SK-N-SH (cell line): ENCODE measurements at regions not wholly inside any gene's neighbourhood (a gene's known extent, or its start where the extent isn't known, plus 50 kb on each side); places are given as distances from the start of the nearest gene placed in this dataset.

ENCODE experiments used
- CTCF ChIP-seq: fragments of 200-600 bp; sonication (generic); IDR thresholded peaks from 2 replicates; pipeline ENCODE4 v1.6.1; 2017; ENCODE audit warnings: antibody characterized with exemption, mild to moderate bottlenecking, moderate library complexity
- EP300 ChIP-seq, 2 experiments: IDR thresholded peaks; 2 replicates each; pipeline versions ENCODE4 v1.4.0 to v1.6.1; 2012; ENCODE audit warnings: borderline replicate concordance in 1 of 2, low read depth in 1 of 2, low read length in 1 of 2
- EZH2phosphoT487 ChIP-seq: fragments of 200-600 bp; sonication (generic); IDR thresholded peaks from 2 replicates; pipeline ENCODE4 v1.6.1; 2017; ENCODE audit warnings: low read depth, mixed run types, mild to moderate bottlenecking, antibody characterized with exemption, moderate library complexity, borderline replicate concordance
- MAX ChIP-seq: IDR thresholded peaks from 2 replicates; pipeline ENCODE4 v1.4.0; 2012; ENCODE audit warnings: low read depth
- MEF2A ChIP-seq: IDR thresholded peaks from 2 replicates; pipeline ENCODE4 v1.4.0; 2012; ENCODE audit warnings: low read depth, borderline replicate concordance
- SIN3A ChIP-seq: IDR thresholded peaks from 2 replicates; pipeline ENCODE4 v1.6.1; 2012; ENCODE audit warnings: low read depth, mild to moderate bottlenecking, low read length, moderate library complexity, borderline replicate concordance
- TAF1 ChIP-seq: IDR thresholded peaks from 2 replicates; pipeline ENCODE4 v1.6.1; 2012; ENCODE audit warnings: low read depth, mild to moderate bottlenecking, low read length, moderate library complexity, borderline replicate concordance

- TF ChIP-seq MAX (no peak), TAF1 (no peak), CTCF (no peak), MEF2A (no peak), SIN3A (no peak), EZH2phosphoT487 (no peak), EP300 (IDR thresholded peaks at IDR 0.05; ENCODE audit: borderline replicate concordance in 1 of 2, low read depth in 1 of 2, low read length in 1 of 2) (no peak)
Measured at GRCh38 chr12:128123096-128123495, 143.9 kb upstream of the TMEM132C start.
